Liver (tissue), 8 donors: ENCODE measurements at regions not wholly inside any gene's neighbourhood (a gene's known extent, or its start where the extent isn't known, plus 50 kb on each side); places are given as distances from the start of the nearest gene placed in this dataset.
A peak's percentile ranks its signal among the peaks of the same experiment; 100 is the strongest.

Source experiments
- DNase-seq: peaks from one replicate; pipeline ENCODE4 v3.0.0-alpha.2; 2017; ENCODE audit warnings: low spot score
- H3K27ac ChIP-seq, 2 donors: one replicate each; pipeline ENCODE4 v1.7.0; 2013; ENCODE audit warnings: inconsistent platforms in 2 of 2, low read length in 2 of 2, control low read depth in 1 of 2, low read depth in 1 of 2, mild to moderate bottlenecking in 1 of 2
- H3K27me3 ChIP-seq, 4 donors: one replicate each; pipeline versions ENCODE4 v1.6.1 to v1.7.0; 2013; ENCODE audit warnings: low read length in 3 of 4, inconsistent platforms in 1 of 4, mild to moderate bottlenecking in 1 of 4, moderate library complexity in 1 of 4; ENCODE audit not compliant: control insufficient read depth in 4 of 4, insufficient read depth in 4 of 4
- H3K36me3 ChIP-seq, 4 donors: one replicate each; pipeline versions ENCODE4 v1.6.1 to v1.7.0; 2013; ENCODE audit warnings: low read length in 3 of 4, mild to moderate bottlenecking in 3 of 4, low read depth in 1 of 4, moderate library complexity in 1 of 4; ENCODE audit not compliant: control insufficient read depth in 4 of 4, insufficient read depth in 3 of 4
- H3K4me1 ChIP-seq, 4 donors: one replicate each; pipeline versions ENCODE4 v1.6.1 to v1.7.0; 2013; ENCODE audit warnings: low read length in 3 of 4, mild to moderate bottlenecking in 3 of 4, moderate library complexity in 1 of 4; ENCODE audit not compliant: control insufficient read depth in 4 of 4, insufficient read depth in 4 of 4
- H3K4me3 ChIP-seq, 3 donors: one replicate each; pipeline versions ENCODE4 v1.6.1 to v1.7.0; 2013; ENCODE audit warnings: low read length in 3 of 3, control low read depth in 1 of 3, low read depth in 1 of 3, mild to moderate bottlenecking in 1 of 3
- H3K9ac ChIP-seq, 2 donors: one replicate each; pipeline ENCODE4 v1.7.0; 2013; ENCODE audit warnings: low read length in 2 of 2, mild to moderate bottlenecking in 2 of 2, moderate library complexity in 2 of 2, control low read depth in 1 of 2, low read depth in 1 of 2
- H3K9me3 ChIP-seq, 4 donors: one replicate each; pipeline versions ENCODE4 v1.6.1 to v1.7.0; 2013; ENCODE audit warnings: low read length in 3 of 4; ENCODE audit not compliant: control insufficient read depth in 4 of 4
- ATF3 ChIP-seq: IDR thresholded peaks from 2 replicates; pipeline ENCODE4 v1.6.1; 2016; ENCODE audit warnings: antibody characterized with exemption
- CTCF ChIP-seq: fragments of 150-350 bp; IDR thresholded peaks from 2 replicates; pipeline ENCODE4 v1.5.1; 2017; ENCODE audit warnings: improper control_type of control experiment, low read depth, low read length; ENCODE audit not compliant: missing input control
- EGR1 ChIP-seq, 2 donors: IDR thresholded peaks; 2 replicates each; pipeline ENCODE4 v1.6.1; 2016 to 2018; ENCODE audit warnings: antibody characterized with exemption in 2 of 2, low read depth in 2 of 2
- FOXA1 ChIP-seq: IDR thresholded peaks from 2 replicates; pipeline ENCODE4 v1.6.1; 2016; ENCODE audit warnings: antibody characterized with exemption
- FOXA2 ChIP-seq: IDR thresholded peaks from 2 replicates; pipeline ENCODE4 v1.6.1; 2016; ENCODE audit warnings: antibody characterized with exemption
- GABPA ChIP-seq, 2 donors: IDR thresholded peaks in 1 of 2; conservative IDR thresholded peaks in 1 of 2; 2 replicates each; pipeline ENCODE4 v1.6.1; 2016; ENCODE audit warnings: antibody characterized with exemption in 2 of 2, mild to moderate bottlenecking in 1 of 2, moderate library complexity in 1 of 2
- HNF4A ChIP-seq, 2 donors: conservative IDR thresholded peaks; 2 replicates each; pipeline ENCODE4 v1.6.1; 2016; ENCODE audit warnings: antibody characterized with exemption in 2 of 2, mild to moderate bottlenecking in 2 of 2
- HNF4G ChIP-seq: IDR thresholded peaks from 2 replicates; pipeline ENCODE4 v1.6.1; 2016; ENCODE audit warnings: antibody characterized with exemption
- JUND ChIP-seq, 2 donors: IDR thresholded peaks; 2 replicates each; pipeline ENCODE4 v1.6.1; 2016; ENCODE audit warnings: antibody characterized with exemption in 2 of 2
- MAX ChIP-seq: IDR thresholded peaks from 2 replicates; pipeline ENCODE4 v1.6.1; 2016; ENCODE audit warnings: antibody characterized with exemption
- NR2F2 ChIP-seq: IDR thresholded peaks from 2 replicates; pipeline ENCODE4 v1.6.1; 2016; ENCODE audit warnings: antibody characterized with exemption
- RAD21 ChIP-seq, 2 donors: IDR thresholded peaks; 2 replicates each; pipeline ENCODE4 v1.6.1; 2016; ENCODE audit warnings: antibody characterized with exemption in 2 of 2, mild to moderate bottlenecking in 2 of 2
- REST ChIP-seq: IDR thresholded peaks from 2 replicates; pipeline ENCODE4 v1.6.1; 2016; ENCODE audit warnings: antibody characterized with exemption, mild to moderate bottlenecking
- RXRA ChIP-seq, 2 donors: IDR thresholded peaks; 2 replicates each; pipeline ENCODE4 v1.6.1; 2017 to 2018; ENCODE audit warnings: antibody characterized with exemption in 2 of 2, mild to moderate bottlenecking in 1 of 2
- SP1 ChIP-seq: IDR thresholded peaks from 2 replicates; pipeline ENCODE4 v1.6.1; 2018; ENCODE audit warnings: antibody characterized with exemption, mild to moderate bottlenecking
- TAF1 ChIP-seq: conservative IDR thresholded peaks from 2 replicates; pipeline ENCODE4 v1.6.1; 2016; ENCODE audit warnings: antibody characterized with exemption, mild to moderate bottlenecking
- YY1 ChIP-seq: IDR thresholded peaks from 2 replicates; pipeline ENCODE4 v1.6.1; 2016; ENCODE audit warnings: antibody characterized with exemption, mild to moderate bottlenecking
- ZBTB33 ChIP-seq: IDR thresholded peaks from 2 replicates; pipeline ENCODE4 v1.6.1; 2016; ENCODE audit warnings: antibody characterized with exemption
- WGBS: extraction: QIAGEN DNeasy Blood & Tissue Kit; methylation state at CpG from one replicate; pipeline ENCODE4 v1.1.7; 2013; 5-methylcytosine and 5-hydroxymethylcytosine counted together
- donor health status: healthy.
- donor health status: healthy.
- donor health status: healthy.
- donor health status: healthy.
- donor health status: healthy.

GRCh38 chr2:150152230-150152629 is 335.2 kb downstream of the RND3 start:
- DNase-seq, result no peak
- no peak overlapping the region for H3K9ac ChIP-seq
- no peaks in the 10 kb centered on the region for H3K27me3 ChIP-seq
- no peaks in the 10 kb centered on the region for H3K36me3 ChIP-seq
- H3K4me1 ChIP-seq, result peaks cover 0 to 12% (median 7%) of the 10 kb centered on the region in 4 donors
- H3K4me3 ChIP-seq, result no peak overlapping the region
- H3K27ac ChIP-seq, result no peak overlapping the region
- WGBS, result 75% methylated on average over 2 of the region's 2 CpGs
- H3K9me3 ChIP-seq, result peaks cover 0 to 7% (median under 1%) of the 10 kb centered on the region in 4 donors
- TF ChIP-seq YY1 (no peak), HNF4A (conservative IDR thresholded peaks at IDR 0.05) (no peak), EGR1 (IDR thresholded peaks at IDR 0.05; ENCODE audit: low read depth in 2 of 2) (no peak), RAD21 (IDR thresholded peaks at IDR 0.05) (no peak), SP1 (no peak)

GRCh38 chr2:150150144-150150543 is 337.3 kb downstream of the RND3 start:
- no peak for TF ChIP-seq JUND (IDR thresholded peaks at IDR 0.05)
- TF ChIP-seq HNF4A (conservative IDR thresholded peaks at IDR 0.05), result peak; percentile 26 to 49
- Histone ChIP-seq H3K9me3 (peaks cover 2 to 15% (median 8%) of the 10 kb centered on the region in 4 donors), H3K27me3 (no peaks in the 10 kb centered on the region), H3K9ac (no peak overlapping the region), H3K36me3 (no peaks in the 10 kb centered on the region), H3K4me1 (peaks cover 0 to 12% (median 7%) of the 10 kb centered on the region in 4 donors), H3K4me3 (no peak overlapping the region), H3K27ac (no peak overlapping the region)
- no peak for DNase-seq
- WGBS, result 21% methylated on average over 2 of the region's 2 CpGs

GRCh38 chr2:150147889-150148683 is 339.4 kb downstream of the RND3 start:
- Histone ChIP-seq H3K27me3 (no peaks in the 10 kb centered on the region), H3K9me3 (peaks cover 2 to 15% (median 8%) of the 10 kb centered on the region in 4 donors), H3K27ac (no peak overlapping the region), H3K9ac (no peak overlapping the region), H3K36me3 (no peaks in the 10 kb centered on the region), H3K4me3 (no peak overlapping the region), H3K4me1 (peaks cover 0 to 6% (median 0%) of the 10 kb centered on the region in 4 donors)
- 92% methylated on average over 6 of the region's 6 CpGs for WGBS
- TF ChIP-seq FOXA1 (no peak), JUND (IDR thresholded peaks at IDR 0.05) (no peak), EGR1 (IDR thresholded peaks at IDR 0.05; ENCODE audit: low read depth in 2 of 2) (no peak), HNF4G (no peak), SP1 (no peak), RXRA (IDR thresholded peaks at IDR 0.05) (no peak), FOXA2 (no peak), NR2F2 (no peak), RAD21 (IDR thresholded peaks at IDR 0.05) (no peak), REST (no peak), YY1 (no peak), CTCF (no peak), MAX (no peak), HNF4A (conservative IDR thresholded peaks at IDR 0.05) (no peak), ZBTB33 (no peak), GABPA (IDR thresholded peaks at IDR 0.05 in 1 of 2, conservative IDR thresholded peaks at IDR 0.05 in 1 of 2) (no peak), TAF1 (no peak), ATF3 (no peak)
- no peak for DNase-seq
